LNCAP (cell line): ENCODE measurements at regions not wholly inside any gene's neighbourhood (a gene's known extent, or its start where the extent isn't known, plus 50 kb on each side); places are given as distances from the start of the nearest gene placed in this dataset.

Source experiments
- CTCF ChIP-seq: fragments of 450-650 bp; IDR thresholded peaks from 2 replicates; pipeline ENCODE4 v1.5.1; 2017; ENCODE audit warnings: mild to moderate bottlenecking

- TF ChIP-seq CTCF, result no peak
Measured at GRCh38 chr4:188308142-188308541, 168.9 kb downstream of the TRIML1 start.

- no peak for TF ChIP-seq CTCF
Measured at GRCh38 chr4:188316391-188316790, 177.2 kb downstream of the TRIML1 start.

GRCh38 chr4:188328966-188329365 lies 189.7 kb downstream of the TRIML1 start:
- TF ChIP-seq CTCF, result no peak

GRCh38 chr4:188329521-188329920 lies 190.3 kb downstream of the TRIML1 start:
- no peak for TF ChIP-seq CTCF

GRCh38 chr4:188332265-188332664 lies 193.0 kb downstream of the TRIML1 start:
- no peak for TF ChIP-seq CTCF

- TF ChIP-seq CTCF, result no peak
Measured at GRCh38 chr4:188336891-188337290, 197.7 kb downstream of the TRIML1 start.

- no peak for TF ChIP-seq CTCF
Measured at GRCh38 chr4:188341428-188341827, 202.2 kb downstream of the TRIML1 start.

- no peak for TF ChIP-seq CTCF
Measured at GRCh38 chr4:188346171-188346809, 207.0 kb downstream of the TRIML1 start.
